Activated CD4-positive, alpha-beta memory T cell treated with anti-CD3 and anti-CD28 coated beads, Interleukin-2, amount 10 ng/mL, durations not matched to agents 7 days and 5 days (primary cell): ENCODE measurements at regions not wholly inside any gene's neighbourhood (a gene's known extent, or its start where the extent isn't known, plus 50 kb on each side); places are given as distances from the start of the nearest gene placed in this dataset.

ENCODE experiments used
- CTCF ChIA-PET: fragments of 350-600 bp; sonication (Branson Sonifier 250); formaldehyde crosslinking; loops from one replicate; lab custom pipeline; 2021; ENCODE audit warnings: antibody characterized with exemption, inconsistent platforms; lab: Charles Lee
- POLR2A ChIA-PET: fragments of 350-600 bp; sonication (Branson Sonifier 250); formaldehyde crosslinking; loops from one replicate; lab custom pipeline; 2021; ENCODE audit warnings: antibody characterized with exemption; lab: Charles Lee
- DNase-seq: peaks from one replicate; pipeline ENCODE4 v3.0.0-alpha.2; 2020
- H3K27ac Mint-ChIP-seq: one replicate; pipeline ENCODE4 v1.8.0; 2021; ENCODE audit warnings: mild to moderate bottlenecking, mixed read lengths
- H3K27me3 Mint-ChIP-seq: one replicate; pipeline ENCODE4 v1.8.0; 2021; ENCODE audit warnings: mixed read lengths
- H3K36me3 Mint-ChIP-seq: one replicate; pipeline ENCODE4 v1.8.0; 2021; ENCODE audit warnings: low read depth, mixed read lengths
- H3K4me1 Mint-ChIP-seq: one replicate; pipeline ENCODE4 v1.8.0; 2021; ENCODE audit warnings: mixed read lengths
- H3K4me3 Mint-ChIP-seq: one replicate; pipeline ENCODE4 v1.8.0; 2021; ENCODE audit warnings: mild to moderate bottlenecking, mixed read lengths
- H3K9me3 Mint-ChIP-seq: one replicate; pipeline ENCODE4 v1.8.0; 2021; ENCODE audit warnings: mixed read lengths

DNA sequence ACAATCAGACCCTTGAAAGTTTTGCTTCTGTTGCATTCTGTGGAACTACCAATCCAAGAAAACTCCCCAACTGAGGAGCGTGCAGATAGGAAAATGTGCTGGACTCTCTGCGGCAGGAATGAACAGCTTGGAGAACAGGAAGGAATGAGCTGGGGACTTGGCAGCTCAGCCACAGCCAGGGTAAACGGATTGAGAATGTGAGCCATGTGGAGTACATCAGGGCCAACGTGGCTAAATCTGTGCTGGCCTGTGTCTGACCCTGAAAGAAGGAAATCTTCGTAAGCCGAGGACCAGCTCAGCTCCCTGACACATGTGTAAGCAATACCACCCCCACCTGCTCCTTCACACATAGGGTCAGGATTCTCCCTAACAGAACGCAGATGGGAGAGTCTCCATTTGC is 1023.7 kb downstream of the BCL11A start:
- no peak overlapping the region for H3K27ac Mint-ChIP-seq
- CTCF ChIA-PET: no interaction called here
- no peaks in the 10 kb centered on the region for H3K36me3 Mint-ChIP-seq
- POLR2A ChIA-PET: no interaction called here
- peaks cover 4% of the 10 kb centered on the region for H3K9me3 Mint-ChIP-seq
- no peaks in the 10 kb centered on the region for H3K27me3 Mint-ChIP-seq
- no peaks in the 10 kb centered on the region for H3K4me1 Mint-ChIP-seq
- no peak for DNase-seq
- no peak overlapping the region for H3K4me3 Mint-ChIP-seq

DNA sequence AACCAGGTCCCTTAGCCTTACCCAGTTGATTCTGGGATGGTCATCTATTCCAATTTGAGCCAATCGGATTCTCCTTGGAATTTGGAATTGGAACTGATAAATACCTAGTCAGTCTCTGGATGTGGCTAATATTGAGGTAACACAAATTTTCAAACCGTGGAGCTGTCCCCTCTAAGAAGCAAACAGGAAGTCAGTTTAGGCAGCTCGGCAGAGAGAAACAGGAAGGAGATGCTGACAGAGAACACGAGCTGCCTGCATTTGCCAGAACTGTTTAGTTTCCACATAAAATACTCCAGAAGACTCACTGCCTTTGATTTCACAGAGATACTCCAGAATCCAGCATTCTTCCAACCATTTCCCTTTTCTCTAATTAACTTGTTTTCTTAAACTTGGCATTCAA is 1024.9 kb downstream of the BCL11A start:
- Mint-ChIP-seq H3K4me3 (no peak overlapping the region), H3K36me3 (no peaks in the 10 kb centered on the region), H3K27ac (no peak overlapping the region), H3K9me3 (peaks cover 4% of the 10 kb centered on the region), H3K27me3 (no peaks in the 10 kb centered on the region), H3K4me1 (no peaks in the 10 kb centered on the region)
- DNase-seq: no peak
- ChIA-PET POLR2A (no interaction called here), CTCF (no interaction called here)

DNA sequence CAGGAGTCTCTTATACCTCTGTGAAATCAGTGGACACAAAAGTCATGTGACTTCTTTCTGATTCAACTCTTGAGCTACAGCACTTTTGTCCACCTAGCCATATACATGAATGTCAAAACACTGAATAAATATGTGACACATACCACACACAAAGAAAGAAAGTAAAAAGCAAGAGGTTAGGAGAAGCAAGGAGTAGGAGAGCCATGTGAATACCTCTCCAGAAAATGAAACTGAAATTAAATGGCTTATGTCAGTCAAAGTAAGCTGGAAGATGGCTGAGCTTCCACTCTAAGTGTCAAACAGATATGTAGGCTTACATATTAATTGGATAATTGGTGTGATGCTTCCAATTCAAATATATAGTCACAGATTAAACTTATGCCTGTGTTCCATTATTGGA is 1050.5 kb downstream of the BCL11A start:
- Mint-ChIP-seq H3K9me3 (peaks cover 6% of the 10 kb centered on the region), H3K36me3 (no peaks in the 10 kb centered on the region), H3K4me1 (no peaks in the 10 kb centered on the region), H3K27ac (no peak overlapping the region), H3K27me3 (no peaks in the 10 kb centered on the region), H3K4me3 (no peak overlapping the region)
- DNase-seq: no peak
- CTCF ChIA-PET: no interaction called here
- POLR2A ChIA-PET: no interaction called here

DNA sequence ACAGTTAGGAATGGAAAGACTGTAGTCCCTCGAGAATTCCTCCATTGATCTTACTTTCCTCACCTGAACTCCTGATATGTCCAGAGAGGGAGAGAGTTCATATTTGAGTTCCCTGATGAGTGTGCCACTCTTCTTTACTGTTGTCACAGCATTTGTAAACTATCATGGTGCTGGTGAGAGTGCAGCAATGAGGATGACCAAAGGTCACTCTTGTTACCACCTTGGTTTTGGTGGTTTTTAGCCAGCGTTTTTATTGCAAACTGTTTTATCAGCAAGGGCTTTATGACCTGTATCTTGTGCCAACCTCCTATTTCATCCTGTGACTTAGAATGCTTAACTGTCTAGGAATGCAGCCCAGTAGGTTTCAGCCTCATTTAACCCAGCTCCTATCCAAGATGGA is 1062.5 kb downstream of the BCL11A start:
- ChIA-PET POLR2A (no interaction called here), CTCF (no interaction called here)
- no peak overlapping the region for H3K27ac Mint-ChIP-seq
- H3K36me3 Mint-ChIP-seq: no peaks in the 10 kb centered on the region
- H3K9me3 Mint-ChIP-seq: peaks cover 10% of the 10 kb centered on the region
- no peak for DNase-seq
- no peak overlapping the region for H3K4me3 Mint-ChIP-seq
- no peaks in the 10 kb centered on the region for H3K4me1 Mint-ChIP-seq
- no peaks in the 10 kb centered on the region for H3K27me3 Mint-ChIP-seq

DNA sequence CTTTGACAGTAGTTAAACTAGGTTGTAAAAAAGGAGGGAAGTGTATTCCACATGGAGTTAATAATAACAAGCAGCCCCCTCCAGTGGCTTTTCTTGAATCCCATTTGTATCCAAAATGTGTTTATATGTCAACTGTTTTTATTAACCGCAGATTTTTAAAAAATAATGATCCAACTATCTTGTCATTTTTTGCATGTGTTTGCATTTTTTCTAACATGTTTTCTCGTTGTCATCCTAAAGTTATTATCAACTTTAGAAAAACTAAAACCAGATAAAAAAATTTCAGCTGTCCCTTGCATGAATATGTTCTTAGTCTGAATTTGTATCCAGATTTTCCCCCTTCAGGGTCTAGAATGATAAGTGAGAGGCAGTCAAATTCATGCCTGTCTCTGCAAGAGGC is 1063.3 kb downstream of the BCL11A start:
- DNase-seq: no peak
- no peaks in the 10 kb centered on the region for H3K4me1 Mint-ChIP-seq
- CTCF ChIA-PET: no interaction called here
- H3K27ac Mint-ChIP-seq: no peak overlapping the region
- POLR2A ChIA-PET: no interaction called here
- H3K4me3 Mint-ChIP-seq: no peak overlapping the region
- H3K27me3 Mint-ChIP-seq: no peaks in the 10 kb centered on the region
- H3K9me3 Mint-ChIP-seq: peaks cover 5% of the 10 kb centered on the region
- H3K36me3 Mint-ChIP-seq: no peaks in the 10 kb centered on the region

DNA sequence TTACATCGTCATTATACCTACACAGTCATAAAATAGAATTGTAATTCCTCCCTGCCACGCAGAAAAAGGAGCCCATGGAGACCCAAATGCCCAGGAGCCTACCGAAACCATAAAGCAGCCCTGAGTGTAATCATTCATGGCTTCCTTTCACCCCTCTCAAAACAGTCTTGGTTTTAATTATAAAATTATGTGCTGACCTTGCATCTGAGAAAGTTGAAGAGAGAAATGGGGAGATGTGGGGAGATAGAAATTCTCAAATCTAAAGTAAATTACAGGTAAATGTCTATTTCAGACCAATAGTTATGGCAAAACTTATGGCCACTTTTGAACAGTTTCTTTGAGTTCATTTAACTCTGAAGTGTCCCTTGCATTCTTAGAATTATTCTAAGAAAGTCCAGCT is 1068.8 kb downstream of the BCL11A start:
- Mint-ChIP-seq H3K27me3 (no peaks in the 10 kb centered on the region), H3K36me3 (no peaks in the 10 kb centered on the region), H3K4me3 (no peak overlapping the region), H3K27ac (no peak overlapping the region), H3K4me1 (no peaks in the 10 kb centered on the region), H3K9me3 (no peaks in the 10 kb centered on the region)
- ChIA-PET CTCF (no interaction called here), POLR2A (no interaction called here)
- DNase-seq: no peak

DNA sequence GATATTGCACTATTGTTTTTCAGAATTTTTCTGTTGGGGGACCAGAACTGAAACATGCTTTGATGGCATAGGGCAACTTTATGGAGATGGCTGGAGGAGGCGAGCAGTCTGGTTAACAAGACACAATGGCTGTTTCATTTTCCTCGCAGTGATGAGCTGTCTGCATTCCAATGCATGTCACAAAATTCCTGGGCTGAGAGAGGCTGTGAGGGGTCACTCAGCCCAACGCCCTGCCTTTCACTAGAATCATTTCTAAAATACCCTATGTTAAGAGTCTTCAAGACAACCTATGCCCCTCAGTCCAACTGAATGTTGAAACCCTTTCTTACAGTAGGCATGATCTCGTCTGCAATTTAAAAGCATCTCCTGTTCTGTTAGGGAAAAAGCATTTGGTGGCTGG is 1090.0 kb downstream of the BCL11A start:
- no peaks in the 10 kb centered on the region for H3K9me3 Mint-ChIP-seq

DNA sequence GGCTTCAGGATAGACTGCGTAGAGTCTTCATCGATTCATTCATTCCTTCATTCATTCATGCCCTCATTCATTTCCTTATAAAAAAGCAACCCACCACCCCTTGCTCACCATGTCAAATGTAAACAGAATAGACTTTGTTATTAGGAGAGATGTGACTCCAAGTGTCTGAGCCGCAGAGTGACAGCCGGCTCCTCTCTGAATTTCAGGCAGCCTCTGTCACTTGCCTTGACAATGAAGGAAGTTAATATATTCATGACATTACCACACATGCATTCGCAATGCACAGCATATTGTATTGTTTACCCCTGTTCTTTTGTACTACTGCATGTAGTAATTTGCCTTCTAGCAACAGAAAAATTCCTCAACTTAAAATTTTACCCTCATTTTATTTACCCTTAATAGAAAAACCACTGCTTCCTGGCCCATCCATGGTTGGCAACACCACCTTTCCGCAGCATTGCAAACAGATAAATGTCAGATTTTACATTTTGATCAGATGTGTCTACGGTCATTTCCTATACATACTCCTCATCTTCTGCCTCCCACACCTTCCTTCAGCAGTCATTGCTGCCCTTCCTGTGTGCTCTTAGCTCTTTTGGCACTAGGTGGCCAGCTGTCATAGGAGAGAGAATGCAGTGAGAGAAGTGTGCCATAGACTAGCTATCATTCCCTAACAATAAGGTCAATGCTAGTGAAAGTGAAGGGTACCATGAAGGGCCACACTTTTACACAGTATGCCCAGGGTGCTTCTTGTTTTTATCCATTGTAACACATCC is 1090.8 kb downstream of the BCL11A start:
- ChIA-PET CTCF (no interaction called here), POLR2A (no interaction called here)
- no peaks in the 10 kb centered on the region for H3K27me3 Mint-ChIP-seq
- no peak overlapping the region for H3K27ac Mint-ChIP-seq
- DNase-seq: no peak
- no peaks in the 10 kb centered on the region for H3K36me3 Mint-ChIP-seq
- no peaks in the 10 kb centered on the region for H3K9me3 Mint-ChIP-seq
- H3K4me1 Mint-ChIP-seq: no peaks in the 10 kb centered on the region
- no peak overlapping the region for H3K4me3 Mint-ChIP-seq

More for the DNA sequence above, 1090.0 kb downstream of the BCL11A start:
- CTCF ChIA-PET: no interaction called here
- no peaks in the 10 kb centered on the region for H3K27me3 Mint-ChIP-seq
- H3K36me3 Mint-ChIP-seq: no peaks in the 10 kb centered on the region
- POLR2A ChIA-PET: no interaction called here
- H3K4me3 Mint-ChIP-seq: no peak overlapping the region
- H3K4me1 Mint-ChIP-seq: no peaks in the 10 kb centered on the region
- no peak overlapping the region for H3K27ac Mint-ChIP-seq
- DNase-seq: no peak

DNA sequence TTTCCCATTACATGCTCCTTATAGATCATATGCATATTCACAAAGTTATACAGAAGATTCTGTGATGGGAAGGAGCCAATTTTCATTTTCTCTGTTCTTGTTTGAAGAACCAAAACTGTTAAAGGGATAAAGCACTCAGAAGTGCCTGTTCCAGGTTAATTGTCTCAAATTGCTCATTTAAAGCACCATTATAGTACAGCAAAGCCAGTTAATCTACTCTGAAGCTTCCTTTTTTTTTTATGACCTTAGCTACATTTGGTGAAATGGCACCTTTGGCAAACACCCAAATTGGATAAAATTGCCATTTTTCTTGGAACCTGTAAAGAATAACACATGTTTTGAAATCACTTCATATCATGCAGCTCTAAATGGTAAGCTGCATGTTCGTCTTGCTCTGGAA is 1092.3 kb downstream of the BCL11A start:
- Mint-ChIP-seq H3K36me3 (no peaks in the 10 kb centered on the region), H3K4me3 (no peak overlapping the region), H3K4me1 (no peaks in the 10 kb centered on the region), H3K9me3 (no peaks in the 10 kb centered on the region), H3K27ac (no peak overlapping the region), H3K27me3 (no peaks in the 10 kb centered on the region)
- CTCF ChIA-PET: no interaction called here
- POLR2A ChIA-PET: no interaction called here
- no peak for DNase-seq

DNA sequence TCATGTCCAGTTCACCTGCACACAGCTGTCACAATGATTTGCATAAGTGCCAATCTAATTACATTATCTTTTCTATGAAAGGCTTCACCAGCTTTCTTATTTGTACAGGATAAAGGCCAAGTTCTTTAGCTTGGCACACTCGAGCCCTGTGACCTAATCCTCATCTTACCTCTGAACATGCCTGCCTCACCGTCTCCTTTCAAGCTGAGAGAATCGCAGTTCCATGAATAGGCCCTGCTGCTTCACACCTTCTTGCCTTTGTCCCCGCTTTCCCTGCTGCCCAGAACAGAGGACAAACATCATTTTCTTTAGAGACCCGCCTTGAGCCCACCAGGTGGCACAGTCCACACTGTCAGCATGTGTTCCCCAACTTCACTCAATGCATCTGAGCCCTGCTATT is 1094.7 kb downstream of the BCL11A start:
- H3K27ac Mint-ChIP-seq: no peak overlapping the region
- POLR2A ChIA-PET: no interaction called here
- CTCF ChIA-PET: no interaction called here

DNA sequence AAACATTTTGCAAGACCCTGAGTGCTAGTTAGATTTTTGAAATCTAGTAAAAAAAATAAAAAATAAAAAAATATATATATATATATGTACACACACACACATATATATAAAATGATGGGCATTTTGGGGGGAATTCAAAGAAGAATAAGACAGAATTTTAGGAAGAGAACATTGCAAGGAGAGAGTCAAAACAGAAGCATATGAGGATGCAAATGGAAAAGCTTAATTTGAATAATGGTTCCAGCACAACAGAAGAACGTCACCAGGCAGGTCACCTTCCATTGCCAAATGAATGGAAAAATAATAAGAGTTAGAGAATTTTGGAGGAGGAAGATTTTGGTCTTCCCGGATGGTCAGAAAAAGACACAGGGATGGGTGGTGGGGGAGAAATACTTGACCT is 1097.2 kb downstream of the BCL11A start:
- Mint-ChIP-seq H3K27me3 (no peaks in the 10 kb centered on the region), H3K9me3 (peaks cover 3% of the 10 kb centered on the region), H3K27ac (no peak overlapping the region), H3K4me3 (no peak overlapping the region), H3K4me1 (no peaks in the 10 kb centered on the region), H3K36me3 (no peaks in the 10 kb centered on the region)
- POLR2A ChIA-PET: no interaction called here
- no peak for DNase-seq
- CTCF ChIA-PET: no interaction called here

More for the DNA sequence above, 1094.7 kb downstream of the BCL11A start:
- no peaks in the 10 kb centered on the region for H3K4me1 Mint-ChIP-seq
- no peaks in the 10 kb centered on the region for H3K36me3 Mint-ChIP-seq
- H3K4me3 Mint-ChIP-seq: no peak overlapping the region
- no peaks in the 10 kb centered on the region for H3K27me3 Mint-ChIP-seq
- peaks cover 3% of the 10 kb centered on the region for H3K9me3 Mint-ChIP-seq
- no peak for DNase-seq

DNA sequence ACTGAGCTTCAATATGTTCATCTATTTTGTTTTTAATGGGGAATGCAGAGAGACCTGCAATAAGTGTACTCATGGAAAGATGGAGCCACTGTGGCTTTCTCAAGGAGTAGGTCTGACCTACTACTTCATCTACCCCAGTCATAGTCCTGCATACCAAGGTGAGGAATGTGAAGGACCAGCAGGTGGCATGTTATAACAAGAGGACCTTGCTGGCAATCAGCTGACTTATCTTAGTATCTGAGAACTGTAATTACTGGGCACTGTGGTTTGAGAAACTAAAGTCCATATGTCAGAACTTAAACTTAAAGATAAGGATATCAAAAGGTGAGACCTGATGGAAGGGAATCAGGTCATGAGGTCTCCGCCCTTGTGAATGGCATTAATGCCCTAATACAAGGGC is 1104.2 kb downstream of the BCL11A start:
- no peaks in the 10 kb centered on the region for H3K4me1 Mint-ChIP-seq
- no peak for DNase-seq
- ChIA-PET POLR2A (no interaction called here), CTCF (no interaction called here)
- no peaks in the 10 kb centered on the region for H3K36me3 Mint-ChIP-seq
- no peaks in the 10 kb centered on the region for H3K27me3 Mint-ChIP-seq
- H3K27ac Mint-ChIP-seq: no peak overlapping the region
- H3K9me3 Mint-ChIP-seq: peaks cover 5% of the 10 kb centered on the region
- H3K4me3 Mint-ChIP-seq: no peak overlapping the region

DNA sequence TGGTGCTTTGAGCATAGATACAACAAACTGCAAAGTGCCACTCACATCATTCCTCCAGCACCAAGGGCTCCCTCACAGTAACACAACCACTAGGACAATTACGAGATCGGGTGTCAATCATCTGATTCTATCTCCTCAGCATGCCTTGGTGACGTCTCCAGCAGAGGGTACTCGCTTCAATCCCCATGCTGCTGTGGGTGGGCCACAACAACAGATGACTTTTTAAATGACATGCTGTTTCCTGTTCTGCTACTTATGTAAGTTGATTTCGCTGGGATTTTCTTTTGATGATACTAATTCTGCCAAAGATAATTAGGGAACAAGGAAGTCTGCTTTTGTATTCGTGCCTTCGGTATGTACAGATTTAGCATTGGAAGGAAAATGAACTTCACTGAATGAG is 1113.0 kb downstream of the BCL11A start:
- peaks cover 3% of the 10 kb centered on the region for H3K9me3 Mint-ChIP-seq
- ChIA-PET CTCF (no interaction called here), POLR2A (no interaction called here)
- H3K4me3 Mint-ChIP-seq: no peak overlapping the region
- DNase-seq: no peak
- no peaks in the 10 kb centered on the region for H3K27me3 Mint-ChIP-seq
- no peak overlapping the region for H3K27ac Mint-ChIP-seq
- H3K36me3 Mint-ChIP-seq: no peaks in the 10 kb centered on the region
- H3K4me1 Mint-ChIP-seq: no peaks in the 10 kb centered on the region

DNA sequence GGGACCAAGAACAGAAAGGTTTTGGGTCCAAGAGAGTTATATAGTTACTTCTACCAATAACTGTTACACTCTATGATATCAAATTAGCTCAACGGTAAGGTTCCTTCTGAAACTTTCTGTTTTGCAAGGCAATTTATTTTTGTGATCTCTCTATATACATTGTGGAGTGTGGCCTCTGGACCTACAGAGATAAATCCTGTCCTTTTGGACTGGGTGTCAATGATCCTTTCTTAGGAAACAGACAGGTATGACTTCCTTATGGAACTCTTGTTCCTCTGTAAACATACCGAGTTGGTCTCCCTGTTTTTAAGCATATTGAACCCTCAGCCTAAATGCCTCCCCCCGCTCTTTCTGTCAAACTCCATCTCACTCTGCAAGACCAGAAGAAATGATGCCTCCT is 1117.8 kb downstream of the BCL11A start:
- H3K27me3 Mint-ChIP-seq: no peaks in the 10 kb centered on the region
- no peak overlapping the region for H3K4me3 Mint-ChIP-seq
- H3K4me1 Mint-ChIP-seq: no peaks in the 10 kb centered on the region
- POLR2A ChIA-PET: no interaction called here
- no peaks in the 10 kb centered on the region for H3K36me3 Mint-ChIP-seq
- H3K27ac Mint-ChIP-seq: no peak overlapping the region
- DNase-seq: no peak
- CTCF ChIA-PET: no interaction called here
- peaks cover 12% of the 10 kb centered on the region for H3K9me3 Mint-ChIP-seq
